22Rv1 (cell line): ENCODE measurements at regions not wholly inside any gene's neighbourhood (a gene's known extent, or its start where the extent isn't known, plus 50 kb on each side); places are given as distances from the start of the nearest gene placed in this dataset.

Source experiments
- CTCF ChIP-seq: fragments of 450-650 bp; IDR thresholded peaks from 2 replicates; pipeline ENCODE4 v1.5.1; 2017; ENCODE audit warnings: mild to moderate bottlenecking
- ZFX ChIP-seq: fragments of 450-650 bp; IDR thresholded peaks from 2 replicates; pipeline ENCODE4 v1.6.1; 2017; ENCODE audit warnings: antibody characterized with exemption, borderline replicate concordance

- no peak for TF ChIP-seq CTCF
- TF ChIP-seq ZFX, result no peak
Measured at GRCh38 chr22:27065279-27065678, 407.9 kb downstream of the MIAT start.
